ENCODE measurements at regions not wholly inside any gene's neighbourhood (a gene's known extent, or its start where the extent isn't known, plus 50 kb on each side); places are given as distances from the start of the nearest gene placed in this dataset.

GRCh38 chr11:116642481-116642880, 130.3 kb downstream of the BUD13 start:
- no peak for DNase-seq

GRCh38 chr11:116641561-116642045, 131.2 kb downstream of the BUD13 start:
- DNase-seq, result no peak

- DNase-seq, result no peak
Observed at GRCh38 chr11:116640641-116641402, 132.0 kb downstream of the BUD13 start.

GRCh38 chr11:116638463-116638862, 134.3 kb downstream of the BUD13 start:
- no peak for DNase-seq

GRCh38 chr11:116637766-116638165, 135.0 kb downstream of the BUD13 start:
- no peak for DNase-seq

- no peak for DNase-seq
Observed at GRCh38 chr11:116636341-116636929, 136.4 kb downstream of the BUD13 start.

GRCh38 chr11:116631201-116631600, 141.6 kb downstream of the BUD13 start:
- no peak for DNase-seq

GRCh38 chr11:116618461-116618860, 154.3 kb downstream of the BUD13 start:
- DNase-seq, result no peak

GRCh38 chr11:116615211-116615865, 157.4 kb downstream of the BUD13 start:
- DNase-seq, result no peak

GRCh38 chr11:116614306-116615210, 158.2 kb downstream of the BUD13 start:
- no peak for DNase-seq

- DNase-seq, result no peak
Observed at GRCh38 chr11:116613206-116613875, 159.4 kb downstream of the BUD13 start.

GRCh38 chr11:116611998-116612620, 160.7 kb downstream of the BUD13 start:
- DNase-seq, result no peak

GRCh38 chr11:116610190-116610589, 162.6 kb downstream of the BUD13 start:
- DNase-seq, result no peak

GRCh38 chr11:116607027-116607426, 165.8 kb downstream of the BUD13 start:
- DNase-seq, result no peak

- no peak for DNase-seq
Observed at GRCh38 chr11:116605543-116606459, 167.0 kb downstream of the BUD13 start.

GRCh38 chr11:116603728-116604323, 169.0 kb downstream of the BUD13 start:
- no peak for DNase-seq

GRCh38 chr11:116602637-116602942, 170.2 kb downstream of the BUD13 start:
- no peak for DNase-seq

GRCh38 chr11:116601814-116602636, 170.8 kb downstream of the BUD13 start:
- DNase-seq, result no peak

- DNase-seq, result no peak
Observed at GRCh38 chr11:116600930-116601329, 171.9 kb downstream of the BUD13 start.

GRCh38 chr11:116598556-116598955, 174.2 kb downstream of the BUD13 start:
- DNase-seq, result no peak

Measured in activated CD4-positive, alpha-beta T cell treated with anti-CD3 and anti-CD28 coated beads, Interleukin-2, amount 50 U/mL, for 4 hours (primary cell).